Myocyte (in vitro differentiated cells): ENCODE measurements at regions not wholly inside any gene's neighbourhood (a gene's known extent, or its start where the extent isn't known, plus 50 kb on each side); places are given as distances from the start of the nearest gene placed in this dataset.
A peak's percentile ranks its signal among the peaks of the same experiment; 100 is the strongest.

Experiments
- DNase-seq: peaks from one replicate; pipeline ENCODE4 v3.0.0-alpha.2; 2012; ENCODE audit warnings: low read depth

- DNase-seq, result no peak
Observed at GRCh38 chr2:120563616-120564015, 172.1 kb upstream of the GLI2 start.

- DNase-seq, result no peak
Observed at GRCh38 chr2:120564213-120565094, 171.2 kb upstream of the GLI2 start.

DNA sequence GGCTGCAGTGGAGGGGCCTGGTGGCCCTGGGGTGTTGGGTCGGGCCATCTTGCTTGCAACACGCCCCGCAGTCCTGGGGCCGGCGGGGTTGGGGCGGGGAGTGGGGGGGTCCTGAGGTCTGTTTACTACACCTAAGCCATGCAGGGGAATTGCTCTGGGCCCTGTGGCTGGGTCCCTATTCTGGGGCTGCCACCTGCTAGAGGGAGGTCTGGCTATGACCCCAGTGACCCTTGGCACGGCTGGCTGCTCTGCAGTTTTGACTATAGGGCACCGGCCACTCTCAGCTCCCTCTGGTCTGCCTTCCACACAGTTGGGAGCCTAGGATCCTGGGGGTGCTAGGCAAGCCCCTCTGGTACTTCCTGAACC is 170.6 kb upstream of the GLI2 start:
- DNase-seq, result peak; percentile 67

GRCh38 chr2:120565929-120566328 is 169.7 kb upstream of the GLI2 start:
- DNase-seq, result no peak

DNA sequence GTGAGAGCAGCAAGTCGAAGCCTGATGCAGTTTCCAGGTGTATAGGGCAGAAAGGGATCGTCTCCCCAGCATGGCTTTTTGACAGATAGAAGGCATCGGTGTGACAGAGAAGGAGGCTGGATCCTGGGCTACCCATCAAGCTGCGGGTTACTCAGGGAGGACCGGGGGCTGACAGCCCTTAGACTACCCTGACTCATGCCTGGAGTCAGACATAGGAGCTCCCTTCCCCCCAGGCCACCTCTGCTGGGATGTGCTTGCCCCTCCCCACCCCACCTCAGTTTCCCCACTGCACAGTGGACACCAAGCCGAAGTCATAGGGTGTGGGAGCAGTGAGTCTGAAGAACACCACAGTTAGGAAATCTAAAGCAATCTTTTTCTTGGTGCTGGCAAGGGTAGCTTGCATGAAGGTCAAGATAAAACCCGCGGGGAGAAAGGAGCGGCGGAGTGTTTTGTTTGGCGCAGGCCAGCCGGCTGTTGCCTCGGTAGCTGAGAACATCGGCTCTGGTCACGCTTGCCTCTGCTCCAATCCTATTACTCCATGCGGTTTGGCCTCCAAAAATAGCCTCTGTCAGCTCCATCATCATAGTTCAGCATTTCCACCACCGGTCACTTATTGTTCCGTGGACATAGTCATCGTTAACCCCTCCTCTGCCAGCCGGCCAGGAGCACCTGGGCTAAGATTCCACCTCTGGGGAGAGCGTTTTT is 169.2 kb upstream of the GLI2 start:
- DNase-seq, result peak; percentile 96

DNA sequence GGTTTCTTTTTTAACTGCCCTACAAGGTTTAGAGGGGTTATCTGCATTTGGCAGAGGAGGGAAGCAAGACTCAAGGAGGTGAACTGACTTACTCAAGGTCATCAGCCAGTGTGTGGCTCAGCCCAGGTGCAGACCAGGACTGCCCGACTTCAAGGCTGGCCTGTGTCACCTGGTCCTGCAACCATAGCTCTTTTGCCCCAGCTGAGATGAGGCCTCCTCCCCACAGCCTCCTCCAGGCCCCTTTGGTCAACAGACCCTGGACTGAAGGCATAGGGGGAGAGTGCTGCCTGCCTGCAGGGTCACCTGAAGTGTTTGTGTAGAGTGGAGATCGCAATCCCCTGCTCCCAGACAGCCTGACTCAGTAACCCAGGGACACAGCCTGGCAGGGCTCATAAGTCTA is 168.5 kb upstream of the GLI2 start:
- no peak for DNase-seq

DNA sequence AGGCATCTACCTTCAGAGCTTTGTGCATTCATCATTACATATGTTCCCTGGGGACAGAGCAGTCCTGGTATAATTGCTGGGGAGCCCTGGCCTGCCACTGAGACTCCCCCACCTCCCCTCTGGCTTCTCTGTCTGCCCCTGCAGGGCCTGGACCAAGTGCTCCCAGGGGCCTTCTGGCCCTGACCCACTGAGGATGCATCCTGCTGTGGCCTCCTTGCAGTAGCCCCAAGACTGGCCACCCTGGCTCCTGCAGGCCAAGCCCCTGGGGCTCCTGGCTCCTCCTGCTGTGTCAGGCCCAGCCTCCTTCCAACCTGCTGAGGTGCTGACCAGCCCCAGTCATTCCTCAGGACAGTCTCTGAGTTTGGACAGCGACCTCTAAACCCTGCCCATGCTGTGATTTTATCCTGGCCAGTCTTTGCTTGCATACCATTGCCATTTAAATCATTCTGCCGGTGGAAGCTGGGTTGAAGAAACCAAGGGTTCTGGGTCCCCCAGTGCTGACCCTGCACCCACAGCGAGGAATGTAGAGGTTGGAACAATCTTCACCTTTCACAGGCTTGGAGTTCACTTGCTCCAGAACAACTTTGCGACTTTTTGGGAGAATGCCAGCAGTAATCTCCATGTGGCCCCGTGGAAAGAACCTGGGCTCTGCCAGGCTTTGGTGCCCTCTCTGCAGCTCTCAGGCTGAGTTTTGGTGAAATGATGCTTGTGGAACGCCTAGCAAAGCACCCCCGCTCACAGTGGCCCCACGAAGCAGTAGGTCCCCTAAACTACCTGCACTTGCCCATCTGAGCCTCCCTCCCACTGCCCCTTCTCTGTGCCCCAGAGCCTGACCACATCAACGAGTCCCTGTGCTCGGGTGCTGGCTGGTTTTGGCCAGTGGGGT is 167.3 kb upstream of the GLI2 start:
- DNase-seq, result no peak

DNA sequence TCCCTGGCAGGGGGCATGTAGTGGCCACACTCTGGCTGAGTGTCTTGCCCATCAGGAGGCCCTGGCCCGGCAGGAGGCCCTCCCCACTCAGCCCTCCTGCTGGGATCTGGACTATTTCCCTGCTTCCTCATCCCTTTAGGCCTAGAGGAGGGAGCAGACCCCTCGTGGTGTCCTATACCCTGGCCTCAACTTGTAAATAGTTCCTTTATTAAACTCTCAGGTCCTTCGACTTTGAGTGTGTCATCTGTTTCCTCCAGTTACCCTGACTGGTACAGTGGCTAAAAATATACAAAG is 166.7 kb upstream of the GLI2 start:
- no peak for DNase-seq

- no peak for DNase-seq
Observed at GRCh38 chr2:120570001-120570400, 165.7 kb upstream of the GLI2 start.

DNA sequence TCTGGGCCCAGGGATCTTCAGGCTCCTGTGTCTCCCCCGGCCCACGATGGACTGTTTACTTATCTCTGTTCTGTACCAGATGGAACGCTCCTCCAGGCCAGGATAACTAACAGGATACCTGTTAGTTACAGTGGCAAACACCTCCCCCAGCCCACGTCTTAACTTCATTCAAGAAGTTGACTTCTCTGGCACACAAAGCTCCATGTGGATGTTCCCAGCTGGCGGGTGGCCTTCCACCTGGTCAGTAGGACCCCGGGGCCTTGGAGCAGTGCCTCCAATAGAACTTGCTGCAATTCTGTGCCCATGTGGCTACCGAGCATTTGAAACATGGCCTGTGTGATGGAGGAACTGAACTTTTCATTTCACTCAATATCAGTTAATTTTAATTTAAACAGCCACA is 165.1 kb upstream of the GLI2 start:
- no peak for DNase-seq

DNA sequence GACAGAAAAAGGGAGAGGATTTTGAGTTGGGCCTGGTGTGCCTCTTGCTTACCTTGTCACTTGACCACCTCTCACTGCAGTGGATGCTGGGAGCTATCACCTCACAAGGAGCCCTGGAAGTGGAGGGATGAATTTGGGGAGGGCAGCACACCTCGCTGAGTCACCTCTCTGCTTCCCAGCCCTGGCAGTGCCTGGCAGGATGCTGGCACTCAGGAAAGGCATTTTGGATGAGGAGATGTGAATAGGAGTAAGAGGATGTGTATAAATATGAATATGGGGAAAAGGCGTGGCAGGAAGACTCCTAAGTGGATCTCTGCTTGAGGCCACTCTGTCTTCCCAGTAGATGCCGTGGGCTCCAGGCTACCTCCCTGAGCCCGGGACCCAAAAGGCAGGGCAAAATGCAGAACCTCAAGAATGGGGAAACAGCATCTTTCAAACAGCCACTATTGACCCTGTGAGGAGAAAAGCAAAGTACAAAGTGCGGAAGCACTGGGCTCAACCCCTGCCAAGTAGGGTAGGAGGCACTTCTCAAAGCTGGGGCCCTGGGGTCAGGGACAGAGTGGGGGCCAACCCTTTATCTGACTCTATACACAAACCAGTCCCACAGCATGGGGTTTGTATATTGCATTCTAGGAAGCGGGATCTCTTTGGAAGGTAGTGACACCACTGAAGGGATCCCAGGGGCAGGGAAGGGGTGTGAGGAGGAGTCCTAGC is 164.5 kb upstream of the GLI2 start:
- DNase-seq, result no peak

GRCh38 chr2:120572226-120572625 is 163.4 kb upstream of the GLI2 start:
- DNase-seq, result no peak

GRCh38 chr2:120574620-120575019 is 161.0 kb upstream of the GLI2 start:
- no peak for DNase-seq

DNA sequence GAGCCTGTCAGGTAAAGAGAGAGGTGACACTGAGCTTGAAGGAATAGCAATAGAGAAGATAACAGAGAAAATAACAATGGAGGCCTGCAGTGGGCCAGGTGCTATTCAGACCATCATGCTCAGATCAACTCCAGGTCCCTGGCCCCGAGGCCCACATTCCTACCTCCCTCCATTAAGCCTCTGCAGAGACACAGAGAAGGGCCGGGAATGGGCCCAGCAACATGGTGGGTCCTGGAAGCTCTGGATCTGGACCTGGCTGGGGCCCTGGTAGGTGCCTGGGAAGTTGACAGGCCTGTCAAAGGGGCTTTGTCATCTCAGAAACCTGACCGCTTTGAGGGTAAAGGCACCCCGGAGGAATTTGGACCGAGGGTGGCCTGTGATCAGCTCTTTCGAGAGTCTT is 159.7 kb upstream of the GLI2 start:
- DNase-seq, result no peak

DNA sequence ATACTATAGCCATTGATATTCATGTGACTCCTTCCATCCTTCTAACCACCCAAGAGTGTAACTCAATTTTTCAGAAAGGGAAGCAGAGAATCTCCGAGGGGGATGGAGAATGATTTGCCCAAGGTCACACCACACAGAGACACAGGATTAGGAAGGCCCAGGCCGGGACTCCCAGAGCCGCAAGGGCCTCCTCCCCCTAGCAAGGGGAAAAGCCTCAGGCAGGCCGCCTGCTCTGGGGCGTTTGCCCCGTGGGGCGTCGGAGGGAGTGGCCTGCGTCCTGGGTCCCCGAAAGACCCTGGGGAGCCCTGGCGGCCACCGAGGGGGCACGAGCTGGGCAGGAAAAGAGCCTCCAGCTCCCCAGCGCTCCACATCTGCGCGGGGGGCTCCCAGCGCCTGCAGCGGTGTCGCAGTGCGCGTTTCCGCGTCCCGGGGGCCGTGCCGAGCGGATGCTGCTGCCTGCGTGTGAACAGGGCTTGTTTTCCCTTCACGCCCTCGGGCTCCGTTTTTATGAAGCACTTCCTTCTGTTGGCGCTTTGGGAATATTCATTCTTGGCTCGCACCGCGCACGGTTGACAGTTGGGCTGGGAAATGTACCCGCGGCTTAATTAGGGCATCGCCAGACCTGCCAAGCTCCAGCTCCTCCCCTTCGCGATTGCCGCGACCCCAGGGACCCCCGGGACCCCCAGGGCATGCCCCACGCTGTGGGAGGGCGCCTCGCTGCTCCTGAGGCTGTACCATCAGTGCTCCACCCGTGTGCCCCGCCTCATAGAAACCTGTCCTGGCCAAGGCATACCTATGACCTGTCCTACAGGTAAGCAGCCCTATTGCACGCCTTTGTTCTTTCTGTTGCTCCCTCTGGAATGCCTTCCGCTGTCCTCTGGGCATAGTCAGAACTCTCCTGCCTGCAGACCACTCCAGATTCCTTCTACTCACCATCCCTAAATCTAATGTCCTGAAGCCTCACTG is 158.9 kb upstream of the GLI2 start:
- DNase-seq, result no peak

- no peak for DNase-seq
Observed at GRCh38 chr2:120577721-120578295, 157.9 kb upstream of the GLI2 start.

GRCh38 chr2:120578576-120579352 is 156.9 kb upstream of the GLI2 start:
- DNase-seq, result no peak

DNA sequence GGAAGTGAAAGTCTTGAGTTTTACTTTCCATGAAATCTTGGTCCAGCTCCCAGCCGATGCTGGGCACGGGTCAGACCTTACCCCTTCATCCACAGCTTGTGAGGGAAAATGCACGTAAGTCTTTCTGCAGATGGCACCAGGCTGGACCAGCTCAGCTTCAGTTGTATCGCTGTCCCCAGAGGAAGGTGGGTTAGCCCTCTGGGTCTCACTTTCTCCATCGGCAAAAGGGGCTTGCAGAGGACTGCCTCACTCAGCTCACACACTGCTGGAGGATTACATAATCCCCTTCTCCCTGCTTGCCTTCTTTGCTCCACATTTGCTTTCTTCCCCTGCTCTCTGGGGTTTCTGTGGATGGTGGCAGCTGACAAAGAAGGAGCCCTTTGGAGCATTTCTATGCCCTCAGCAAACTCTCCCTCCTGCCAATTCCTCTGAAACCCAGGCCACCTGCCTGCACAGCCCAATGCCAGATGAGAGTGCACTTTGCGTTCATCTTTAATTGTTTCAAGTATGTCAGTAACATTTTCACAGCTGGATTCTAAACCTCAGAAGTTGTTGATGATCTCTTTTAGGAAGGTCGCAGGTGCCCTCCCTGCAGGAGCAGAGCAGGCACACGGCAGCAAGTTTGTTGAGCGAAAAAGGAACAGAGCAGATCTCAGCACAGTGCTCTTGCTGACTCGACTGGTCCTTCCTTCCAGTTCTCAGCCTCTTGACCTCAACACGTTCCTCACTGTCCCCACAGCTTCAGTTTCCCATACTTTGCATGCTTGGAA is 155.6 kb upstream of the GLI2 start:
- peak; percentile 34 for DNase-seq
